AG04450 (cell line): ENCODE measurements at regions not wholly inside any gene's neighbourhood (a gene's known extent, or its start where the extent isn't known, plus 50 kb on each side); places are given as distances from the start of the nearest gene placed in this dataset.

ENCODE experiments used
- CTCF ChIA-PET: fragments of 300-600, 350-600 bp; formaldehyde crosslinking; extraction: SDS; loops from one replicate; lab custom pipeline; 2022; ENCODE audit warnings: antibody characterized with exemption, inconsistent platforms; lab: Charles Lee
- POLR2A ChIA-PET: fragments of 350-600 bp; formaldehyde crosslinking; extraction: SDS; loops from one replicate; lab custom pipeline; 2021; ENCODE audit warnings: antibody characterized with exemption, inconsistent platforms; lab: Yijun Ruan, JAX
- DNase-seq: peaks from one replicate; pipeline ENCODE4 v3.0.0-alpha.2; 2011; ENCODE audit warnings: low read depth, low spot score
- H3K27ac ChIP-seq: one replicate; pipeline ENCODE4 v1.5.1; 2012; ENCODE audit warnings: low read depth, low read length, control low read depth
- H3K27me3 ChIP-seq: one replicate; pipeline ENCODE4 v1.6.0; 2012; ENCODE audit warnings: low read length; ENCODE audit not compliant: control insufficient read depth, insufficient read depth
- H3K4me3 ChIP-seq: 2 replicates; pipeline ENCODE4 v1.5.1; 2011; ENCODE audit warnings: mild to moderate bottlenecking, low read depth, low read length, control low read depth
- H3K9me3 ChIP-seq: 2 replicates; pipeline ENCODE4 v1.5.1; 2012; ENCODE audit warnings: low read length; ENCODE audit not compliant: control insufficient read depth, insufficient read depth
- CTCF ChIP-seq: IDR thresholded peaks from 2 replicates; pipeline ENCODE4 v1.5.1; 2011; ENCODE audit warnings: low read depth, low read length, control low read depth, inconsistent platforms

- CTCF ChIA-PET = interaction anchor here (1.0 kb wide), 1 partner anchor 136 kb away, joined by 3 read pairs; no protein-coding TSS in a partner anchor
- no peaks in the 10 kb centered on the region for H3K9me3 ChIP-seq
- H3K27me3 ChIP-seq = peaks cover 34% of the 10 kb centered on the region
- POLR2A ChIA-PET = no interaction called here
- no peak for DNase-seq
- no peak overlapping the region for H3K27ac ChIP-seq
- TF ChIP-seq CTCF = no peak
- no peak overlapping the region for H3K4me3 ChIP-seq
Measured at GRCh38 chr6:40887792-40888340, 151.2 kb downstream of the UNC5CL start.

- peaks cover 36% of the 10 kb centered on the region for H3K27me3 ChIP-seq
- no peak for DNase-seq
- no peak for TF ChIP-seq CTCF
- ChIA-PET POLR2A (no interaction called here), CTCF (no interaction called here)
- H3K9me3 ChIP-seq = no peaks in the 10 kb centered on the region
- H3K4me3 ChIP-seq = no peak overlapping the region
- no peak overlapping the region for H3K27ac ChIP-seq
Measured at GRCh38 chr6:40887079-40887791, 151.8 kb downstream of the UNC5CL start.

- Histone ChIP-seq H3K27me3 (peaks cover 20% of the 10 kb centered on the region), H3K4me3 (no peak overlapping the region), H3K9me3 (no peaks in the 10 kb centered on the region), H3K27ac (no peak overlapping the region)
- DNase-seq = no peak
- TF ChIP-seq CTCF = no peak
- POLR2A ChIA-PET = no interaction called here
- CTCF ChIA-PET = no interaction called here
Measured at GRCh38 chr6:40885139-40885774, 153.8 kb downstream of the UNC5CL start.

GRCh38 chr6:40882323-40882997 lies 156.6 kb downstream of the UNC5CL start:
- CTCF ChIA-PET = no interaction called here
- POLR2A ChIA-PET = no interaction called here
- Histone ChIP-seq H3K27ac (no peak overlapping the region), H3K4me3 (no peak overlapping the region), H3K27me3 (peaks cover 9% of the 10 kb centered on the region), H3K9me3 (no peaks in the 10 kb centered on the region)
- no peak for DNase-seq
- TF ChIP-seq CTCF = no peak

GRCh38 chr6:40881501-40881900 lies 157.5 kb downstream of the UNC5CL start:
- Histone ChIP-seq H3K4me3 (no peak overlapping the region), H3K27ac (no peak overlapping the region), H3K9me3 (no peaks in the 10 kb centered on the region), H3K27me3 (peaks cover 12% of the 10 kb centered on the region)
- TF ChIP-seq CTCF = no peak
- no peak for DNase-seq
- ChIA-PET POLR2A (no interaction called here), CTCF (interaction anchor here (0.6 to 1.6 kb wide), 3 partner anchors 37 to 147 kb away, joined by 3 to 5 read pairs (median 5); no protein-coding TSS in a partner anchor)
